Progenitor cell of endocrine pancreas (in vitro differentiated cells): ENCODE measurements at regions not wholly inside any gene's neighbourhood (a gene's known extent, or its start where the extent isn't known, plus 50 kb on each side); places are given as distances from the start of the nearest gene placed in this dataset.

ENCODE experiments used
- DNase-seq: peaks from one replicate; pipeline ENCODE4 v3.0.0; 2021; ENCODE audit warnings: low spot score; ENCODE audit not compliant: unreplicated experiment
- H3K27ac Mint-ChIP-seq: 2 replicates; pipeline ENCODE4 v1.8.0; 2021; ENCODE audit warnings: mild to moderate bottlenecking, moderate library complexity, mixed read lengths
- H3K27me3 Mint-ChIP-seq: 2 replicates; pipeline ENCODE4 v1.8.0; 2021; ENCODE audit warnings: mixed read lengths
- H3K36me3 Mint-ChIP-seq: 2 replicates; pipeline ENCODE4 v1.8.0; 2022; ENCODE audit warnings: mixed read lengths; ENCODE audit not compliant: insufficient read depth
- H3K4me1 Mint-ChIP-seq: 2 replicates; pipeline ENCODE4 v1.8.0; 2021; ENCODE audit warnings: low read depth, mixed read lengths
- H3K4me3 Mint-ChIP-seq: 2 replicates; pipeline ENCODE4 v1.8.0; 2021; ENCODE audit warnings: low read depth, mild to moderate bottlenecking, moderate library complexity, mixed read lengths
- H3K9me3 Mint-ChIP-seq: 2 replicates; pipeline ENCODE4 v1.8.0; 2021; ENCODE audit warnings: low read depth, mixed read lengths
- TF ChIP-seq, protein P1 (sequence below): fragments of 200-600 bp; sonication (generic); IDR thresholded peaks from one replicate; pipeline ENCODE4 v1.5.0; 2021; ENCODE audit warnings: antibody characterized with exemption, mild to moderate bottlenecking; ENCODE audit not compliant: unreplicated experiment

DNA sequence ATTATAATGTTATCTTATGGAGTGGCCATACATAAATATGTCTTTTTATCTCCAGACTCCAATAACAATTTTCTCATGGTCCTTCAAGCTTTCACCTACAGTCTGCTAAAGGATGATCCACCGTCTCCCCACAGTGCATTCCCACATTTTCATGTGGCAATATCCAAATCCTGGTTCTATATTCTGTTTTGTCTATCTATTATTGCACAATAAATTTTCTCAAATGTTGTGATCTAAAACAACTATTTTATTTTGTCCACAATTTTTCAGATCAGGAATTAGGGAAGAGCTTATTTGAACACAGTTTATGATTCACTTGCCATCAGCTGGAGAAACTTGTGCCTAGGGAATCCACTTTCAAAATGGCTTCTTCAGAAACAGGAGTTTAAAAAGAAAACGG is 614.4 kb upstream of the TMEFF2 start:
- DNase-seq = no peak
- H3K36me3 Mint-ChIP-seq = no peaks in the 10 kb centered on the region
- peaks cover 7% of the 10 kb centered on the region for H3K9me3 Mint-ChIP-seq
- no peak overlapping the region for H3K4me3 Mint-ChIP-seq
- H3K27ac Mint-ChIP-seq = no peak overlapping the region
- no peaks in the 10 kb centered on the region for H3K27me3 Mint-ChIP-seq
- no peaks in the 10 kb centered on the region for H3K4me1 Mint-ChIP-seq
- TF ChIP-seq, protein P1, sequence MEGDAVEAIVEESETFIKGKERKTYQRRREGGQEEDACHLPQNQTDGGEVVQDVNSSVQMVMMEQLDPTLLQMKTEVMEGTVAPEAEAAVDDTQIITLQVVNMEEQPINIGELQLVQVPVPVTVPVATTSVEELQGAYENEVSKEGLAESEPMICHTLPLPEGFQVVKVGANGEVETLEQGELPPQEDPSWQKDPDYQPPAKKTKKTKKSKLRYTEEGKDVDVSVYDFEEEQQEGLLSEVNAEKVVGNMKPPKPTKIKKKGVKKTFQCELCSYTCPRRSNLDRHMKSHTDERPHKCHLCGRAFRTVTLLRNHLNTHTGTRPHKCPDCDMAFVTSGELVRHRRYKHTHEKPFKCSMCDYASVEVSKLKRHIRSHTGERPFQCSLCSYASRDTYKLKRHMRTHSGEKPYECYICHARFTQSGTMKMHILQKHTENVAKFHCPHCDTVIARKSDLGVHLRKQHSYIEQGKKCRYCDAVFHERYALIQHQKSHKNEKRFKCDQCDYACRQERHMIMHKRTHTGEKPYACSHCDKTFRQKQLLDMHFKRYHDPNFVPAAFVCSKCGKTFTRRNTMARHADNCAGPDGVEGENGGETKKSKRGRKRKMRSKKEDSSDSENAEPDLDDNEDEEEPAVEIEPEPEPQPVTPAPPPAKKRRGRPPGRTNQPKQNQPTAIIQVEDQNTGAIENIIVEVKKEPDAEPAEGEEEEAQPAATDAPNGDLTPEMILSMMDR = no peak

DNA sequence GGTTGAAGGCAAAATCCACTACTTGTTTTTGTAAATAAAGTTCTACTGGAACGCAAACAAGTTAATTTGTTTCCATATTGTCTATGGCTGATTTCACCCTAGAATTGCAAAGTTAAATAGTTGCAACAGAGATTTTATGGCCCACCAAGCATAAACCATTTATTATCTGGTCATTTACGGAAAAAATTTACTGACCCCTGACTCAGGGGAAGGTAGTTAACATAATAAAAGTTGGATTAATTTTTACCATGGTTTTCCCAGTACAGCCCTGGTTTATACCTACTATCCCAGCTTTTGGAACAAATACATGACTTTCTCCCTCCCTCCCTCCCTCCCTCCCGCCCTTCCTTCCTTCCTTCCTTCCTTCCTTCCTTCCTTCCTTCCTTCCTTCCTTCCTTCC is 588.9 kb upstream of the TMEFF2 start:
- H3K4me3 Mint-ChIP-seq = no peak overlapping the region
- TF ChIP-seq, protein P1 = no peak

DNA sequence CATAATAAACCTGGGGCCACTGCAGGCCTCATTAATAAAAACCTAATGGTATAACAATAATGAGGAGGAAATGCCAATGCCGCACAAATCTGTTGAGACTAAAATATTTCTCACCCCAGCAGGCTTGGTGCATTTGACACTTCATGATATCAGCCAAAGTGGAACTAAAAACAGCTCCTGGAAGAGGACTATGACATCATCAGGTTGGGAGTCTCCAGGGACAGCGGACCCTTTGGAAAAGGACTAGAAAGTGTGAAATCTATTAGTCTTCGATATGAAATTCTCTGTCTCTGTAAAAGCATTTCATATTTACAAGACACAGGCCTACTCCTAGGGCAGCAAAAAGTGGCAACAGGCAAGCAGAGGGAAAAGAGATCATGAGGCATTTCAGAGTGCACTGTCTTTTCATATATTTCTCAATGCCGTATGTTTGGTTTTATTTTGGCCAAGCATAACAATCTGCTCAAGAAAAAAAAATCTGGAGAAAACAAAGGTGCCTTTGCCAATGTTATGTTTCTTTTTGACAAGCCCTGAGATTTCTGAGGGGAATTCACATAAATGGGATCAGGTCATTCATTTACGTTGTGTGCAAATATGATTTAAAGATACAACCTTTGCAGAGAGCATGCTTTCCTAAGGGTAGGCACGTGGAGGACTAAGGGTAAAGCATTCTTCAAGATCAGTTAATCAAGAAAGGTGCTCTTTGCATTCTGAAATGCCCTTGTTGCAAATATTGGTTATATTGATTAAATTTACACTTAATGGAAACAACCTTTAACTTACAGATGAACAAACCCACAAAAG is 580.9 kb upstream of the TMEFF2 start:
- Mint-ChIP-seq H3K4me1 (peaks cover 2% of the 10 kb centered on the region), H3K4me3 (no peak overlapping the region), H3K36me3 (no peaks in the 10 kb centered on the region), H3K27me3 (no peaks in the 10 kb centered on the region), H3K27ac (no peak overlapping the region), H3K9me3 (no peaks in the 10 kb centered on the region)
- no peak for DNase-seq
- TF ChIP-seq, protein P1 = no peak

More for the DNA sequence above, 588.9 kb upstream of the TMEFF2 start:
- H3K27ac Mint-ChIP-seq = no peak overlapping the region
- H3K27me3 Mint-ChIP-seq = no peaks in the 10 kb centered on the region
- H3K4me1 Mint-ChIP-seq = no peaks in the 10 kb centered on the region
- DNase-seq = no peak
- H3K9me3 Mint-ChIP-seq = no peaks in the 10 kb centered on the region
- H3K36me3 Mint-ChIP-seq = no peaks in the 10 kb centered on the region

DNA sequence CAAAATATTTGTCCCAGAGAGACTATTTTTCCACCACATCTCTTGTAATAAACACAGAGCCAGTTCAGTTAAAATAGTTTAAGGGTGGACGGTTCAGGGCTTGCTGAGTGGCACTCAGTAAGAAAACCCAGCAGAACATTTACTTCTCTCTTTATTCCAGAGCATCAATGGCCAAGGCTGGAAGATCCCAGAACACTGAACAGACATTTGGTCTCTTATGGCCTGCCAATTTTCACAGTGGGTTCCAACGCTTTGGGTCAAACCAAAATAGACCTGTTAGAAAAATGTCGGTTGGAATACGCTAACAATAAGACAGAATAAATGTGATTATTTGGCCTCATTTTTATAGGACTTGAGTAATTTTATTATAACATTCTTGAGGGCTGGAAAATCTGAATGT is 580.3 kb upstream of the TMEFF2 start:
- TF ChIP-seq, protein P1 = no peak
- Mint-ChIP-seq H3K27me3 (no peaks in the 10 kb centered on the region), H3K4me3 (no peak overlapping the region), H3K36me3 (no peaks in the 10 kb centered on the region), H3K9me3 (no peaks in the 10 kb centered on the region), H3K27ac (no peak overlapping the region), H3K4me1 (peaks cover 2% of the 10 kb centered on the region)
- DNase-seq = no peak

DNA sequence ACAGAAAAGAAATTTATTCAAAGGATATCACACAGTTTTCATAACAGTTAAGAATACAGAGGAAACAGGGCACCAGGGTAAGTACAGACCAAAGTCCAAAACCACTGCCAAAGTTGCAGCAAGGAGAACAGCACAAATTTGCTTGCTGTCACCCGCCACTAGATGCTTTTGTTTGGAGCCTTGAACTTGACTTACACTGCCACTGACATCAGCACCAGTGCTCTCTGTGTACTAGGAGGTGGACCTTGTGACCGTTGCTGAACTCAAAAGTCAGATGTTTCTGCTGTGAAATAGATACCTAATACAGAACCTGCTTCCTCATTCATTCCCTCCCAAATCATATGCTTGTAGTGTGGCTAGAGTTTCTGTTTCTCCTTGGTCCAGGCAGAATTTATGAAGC is 578.3 kb upstream of the TMEFF2 start:
- Mint-ChIP-seq H3K36me3 (no peaks in the 10 kb centered on the region), H3K27me3 (no peaks in the 10 kb centered on the region), H3K9me3 (no peaks in the 10 kb centered on the region), H3K4me3 (no peak overlapping the region), H3K4me1 (peaks cover 2% of the 10 kb centered on the region), H3K27ac (no peak overlapping the region)
- no peak for DNase-seq
- TF ChIP-seq, protein P1 = no peak
